Fibroblast of lung (primary cell): ENCODE measurements at regions not wholly inside any gene's neighbourhood (a gene's known extent, or its start where the extent isn't known, plus 50 kb on each side); places are given as distances from the start of the nearest gene placed in this dataset.

ENCODE experiments used
- DNase-seq, 2 donors: peaks; one replicate each; pipeline versions ENCODE4 v3.0.0 to v3.0.0-alpha.2; 2010; ENCODE audit warnings: low read depth in 2 of 2
- H2AFZ ChIP-seq: 2 replicates; pipeline ENCODE4 v1.5.1; 2012; ENCODE audit warnings: low read length, control low read depth, inconsistent platforms
- H3K27ac ChIP-seq: 2 replicates; pipeline ENCODE4 v1.5.1; 2011; ENCODE audit warnings: low read length, control low read depth; ENCODE audit not compliant: insufficient read depth
- H3K27me3 ChIP-seq: 2 replicates; pipeline ENCODE4 v1.5.1; 2011; ENCODE audit warnings: mild to moderate bottlenecking, low read length; ENCODE audit not compliant: control insufficient read depth, insufficient read depth
- H3K36me3 ChIP-seq: 2 replicates; pipeline ENCODE4 v1.5.1; 2011; ENCODE audit warnings: low read length; ENCODE audit not compliant: control insufficient read depth, insufficient read depth
- H3K4me1 ChIP-seq: 2 replicates; pipeline ENCODE4 v1.5.1; 2011; ENCODE audit warnings: low read length; ENCODE audit not compliant: control insufficient read depth, insufficient read depth; ENCODE audit errors: extremely low read depth
- H3K4me2 ChIP-seq: 2 replicates; pipeline ENCODE4 v1.5.1; 2011; ENCODE audit warnings: low read length, control low read depth; ENCODE audit not compliant: insufficient read depth; ENCODE audit errors: extremely low read depth
- H3K4me3 ChIP-seq, 4 experiments: fragments of 200-600 bp in 1 of 4; sonication (generic) in 1 of 4; replicated peaks in 1 of 4; 2 replicates each; pipeline ENCODE4 v1.5.1; 2011 to 2016; ENCODE audit warnings: low read length in 4 of 4, low read depth in 3 of 4, mild to moderate bottlenecking in 3 of 4, control low read depth in 2 of 4, inconsistent platforms in 1 of 4, mixed read lengths in 1 of 4; ENCODE audit not compliant: insufficient read depth in 1 of 4; ENCODE audit errors: control extremely low read depth in 1 of 4
- H3K79me2 ChIP-seq: 2 replicates; pipeline ENCODE4 v1.5.1; 2012; ENCODE audit warnings: mild to moderate bottlenecking, low read length, inconsistent platforms; ENCODE audit not compliant: control insufficient read depth, insufficient read depth
- H3K9ac ChIP-seq: 2 replicates; pipeline ENCODE4 v1.5.1; 2011; ENCODE audit warnings: mild to moderate bottlenecking, low read length, control low read depth; ENCODE audit not compliant: insufficient read depth
- H3K9me3 ChIP-seq: 2 replicates; pipeline ENCODE4 v1.5.1; 2012; ENCODE audit warnings: low read depth, low read length; ENCODE audit not compliant: control insufficient read depth, insufficient read depth
- H4K20me1 ChIP-seq: 2 replicates; pipeline ENCODE4 v1.5.1; 2011; ENCODE audit warnings: low read length; ENCODE audit not compliant: control insufficient read depth, insufficient read depth; ENCODE audit errors: extremely low read depth
- EZH2 ChIP-seq: IDR thresholded peaks from 2 replicates; pipeline ENCODE4 v1.5.1; 2012; ENCODE audit warnings: low read length, control low read depth, mild to moderate bottlenecking; ENCODE audit errors: missing control alignments
- TF ChIP-seq, protein P1 (sequence below), 2 donors: IDR thresholded peaks in 1 of 2; conservative IDR thresholded peaks in 1 of 2; 1 replicate in 1 of 2; 2 replicates in 1 of 2; pipeline ENCODE4 v1.5.1; 2011 to 2012; ENCODE audit warnings: low read length in 2 of 2, control low read depth in 1 of 2, inconsistent platforms in 1 of 2, low read depth in 1 of 2, mild to moderate bottlenecking in 1 of 2

DNA sequence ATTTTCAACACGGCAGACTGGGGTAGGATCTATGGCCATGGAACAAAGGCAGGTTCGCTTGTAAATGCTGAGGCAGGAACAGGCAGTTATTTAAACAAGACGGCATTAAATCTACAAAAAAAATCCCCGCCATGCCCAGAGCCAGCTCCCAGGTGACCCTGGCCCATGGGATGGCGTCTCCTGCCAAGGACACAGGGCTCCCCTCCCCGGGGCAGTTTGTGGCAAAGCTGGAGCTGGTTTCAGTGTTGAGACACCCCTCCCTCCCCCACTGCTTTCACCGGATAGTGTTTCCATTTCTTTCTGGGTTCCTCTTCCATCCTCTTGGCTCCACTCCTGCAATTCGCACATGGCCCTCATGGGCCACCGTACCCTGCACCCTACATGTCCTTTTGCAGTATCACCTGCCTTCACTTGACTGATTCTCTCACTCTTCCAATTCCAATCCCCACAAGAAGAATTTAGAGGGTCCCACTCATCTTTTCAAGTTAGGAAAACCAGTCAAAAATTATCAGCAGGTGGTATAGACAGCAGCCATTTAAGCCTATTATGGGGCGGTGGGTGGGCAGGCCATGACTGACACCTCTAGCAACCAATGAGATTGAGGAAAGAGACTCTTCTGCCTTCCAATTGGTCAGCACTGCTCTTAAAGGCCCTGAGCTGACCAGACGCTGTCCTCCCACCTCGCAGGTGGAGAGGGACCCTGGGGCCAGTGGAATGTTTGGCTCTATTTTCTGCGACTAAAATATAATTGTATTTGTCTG, 52.0 kb downstream of the OLIG1 start:
- Histone ChIP-seq H3K4me2 (no peak overlapping the region), H4K20me1 (no peaks in the 10 kb centered on the region), H2AFZ (no peak overlapping the region), H3K4me1 (no peaks in the 10 kb centered on the region), H3K4me3 (no peak overlapping the region), H3K36me3 (no peaks in the 10 kb centered on the region), H3K9me3 (no peaks in the 10 kb centered on the region), H3K79me2 (no peaks in the 10 kb centered on the region), H3K27ac (no peak overlapping the region), H3K27me3 (peaks cover 4% of the 10 kb centered on the region), H3K9ac (no peak overlapping the region)
- TF ChIP-seq EZH2, result no peak
- TF ChIP-seq, protein P1, sequence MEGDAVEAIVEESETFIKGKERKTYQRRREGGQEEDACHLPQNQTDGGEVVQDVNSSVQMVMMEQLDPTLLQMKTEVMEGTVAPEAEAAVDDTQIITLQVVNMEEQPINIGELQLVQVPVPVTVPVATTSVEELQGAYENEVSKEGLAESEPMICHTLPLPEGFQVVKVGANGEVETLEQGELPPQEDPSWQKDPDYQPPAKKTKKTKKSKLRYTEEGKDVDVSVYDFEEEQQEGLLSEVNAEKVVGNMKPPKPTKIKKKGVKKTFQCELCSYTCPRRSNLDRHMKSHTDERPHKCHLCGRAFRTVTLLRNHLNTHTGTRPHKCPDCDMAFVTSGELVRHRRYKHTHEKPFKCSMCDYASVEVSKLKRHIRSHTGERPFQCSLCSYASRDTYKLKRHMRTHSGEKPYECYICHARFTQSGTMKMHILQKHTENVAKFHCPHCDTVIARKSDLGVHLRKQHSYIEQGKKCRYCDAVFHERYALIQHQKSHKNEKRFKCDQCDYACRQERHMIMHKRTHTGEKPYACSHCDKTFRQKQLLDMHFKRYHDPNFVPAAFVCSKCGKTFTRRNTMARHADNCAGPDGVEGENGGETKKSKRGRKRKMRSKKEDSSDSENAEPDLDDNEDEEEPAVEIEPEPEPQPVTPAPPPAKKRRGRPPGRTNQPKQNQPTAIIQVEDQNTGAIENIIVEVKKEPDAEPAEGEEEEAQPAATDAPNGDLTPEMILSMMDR (conservative IDR thresholded peaks at IDR 0.05 in 1 of 2, IDR thresholded peaks at IDR 0.05 in 1 of 2; ENCODE audit: low read depth in 1 of 2, low read length in 2 of 2), result no peak
- DNase-seq, result peak; percentile 14 to 27

DNA sequence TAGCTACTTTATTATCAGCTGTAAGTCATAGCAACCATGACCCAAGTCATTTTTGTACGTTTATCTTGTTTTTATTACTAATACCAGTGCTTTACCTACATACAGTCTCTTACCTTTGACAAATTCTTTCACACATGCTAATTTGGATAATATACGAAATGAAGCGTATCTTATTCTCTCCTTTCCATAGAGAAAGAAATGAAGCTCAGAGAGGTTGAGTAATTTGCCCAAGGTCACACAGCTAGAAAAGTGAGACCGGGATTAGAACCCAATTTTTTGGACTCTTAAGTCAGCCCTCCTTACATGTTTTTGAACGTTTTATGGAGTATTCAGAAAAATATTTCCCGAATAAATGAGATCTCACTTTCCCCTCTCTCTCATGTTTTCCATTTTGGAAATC, 52.6 kb downstream of the OLIG1 start:
- Histone ChIP-seq H3K9me3 (no peaks in the 10 kb centered on the region), H3K4me3 (no peak overlapping the region), H3K4me2 (no peak overlapping the region), H3K27me3 (peaks cover 4% of the 10 kb centered on the region), H3K36me3 (no peaks in the 10 kb centered on the region), H3K9ac (no peak overlapping the region), H3K27ac (no peak overlapping the region), H3K79me2 (no peaks in the 10 kb centered on the region), H3K4me1 (no peaks in the 10 kb centered on the region), H4K20me1 (no peaks in the 10 kb centered on the region), H2AFZ (no peak overlapping the region)
- no peak for DNase-seq
- no peak for TF ChIP-seq EZH2
- TF ChIP-seq, protein P1 (conservative IDR thresholded peaks at IDR 0.05 in 1 of 2, IDR thresholded peaks at IDR 0.05 in 1 of 2; ENCODE audit: low read depth in 1 of 2, low read length in 2 of 2), result no peak

DNA sequence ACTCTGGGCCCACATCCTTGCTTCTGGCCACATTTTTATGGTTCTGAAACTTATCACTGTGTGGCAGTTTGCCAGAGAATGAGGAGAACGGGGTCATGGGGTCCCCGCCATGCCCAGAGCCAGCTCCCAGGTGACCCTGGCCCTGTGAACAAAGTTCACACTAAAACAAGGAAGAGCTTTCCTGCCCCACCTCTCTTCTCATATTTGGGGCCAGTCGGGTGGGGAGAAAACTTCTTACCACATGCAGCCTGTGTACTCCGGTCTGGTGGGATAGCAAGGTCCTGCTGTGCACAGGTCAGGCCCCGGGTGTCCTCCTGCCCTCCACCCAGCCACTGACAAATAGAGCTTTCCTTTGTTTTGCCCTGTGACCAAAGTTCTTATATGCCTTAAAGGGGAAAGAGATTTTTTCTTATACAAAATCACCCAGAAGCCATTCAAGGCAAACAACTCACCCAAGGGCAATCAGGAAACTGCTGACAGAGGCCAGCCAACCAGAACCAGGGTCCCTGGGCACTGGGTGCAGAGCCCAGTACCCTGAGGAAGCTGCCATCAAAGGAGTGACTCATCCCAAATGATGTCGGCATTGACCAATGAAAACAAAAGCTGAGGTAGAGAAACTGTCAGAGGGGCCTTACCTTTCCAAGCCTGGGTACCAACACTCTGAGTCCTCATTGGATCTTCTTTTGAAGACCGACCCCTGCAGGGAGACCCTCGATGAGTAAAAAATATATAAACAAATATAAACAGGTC, 53.6 kb downstream of the OLIG1 start:
- peaks cover 4% of the 10 kb centered on the region for H3K27me3 ChIP-seq
- H3K4me1 ChIP-seq, result no peaks in the 10 kb centered on the region
- H3K9me3 ChIP-seq, result no peaks in the 10 kb centered on the region
- H3K79me2 ChIP-seq, result no peaks in the 10 kb centered on the region
- no peak overlapping the region for H3K27ac ChIP-seq
- H3K4me2 ChIP-seq, result no peak overlapping the region
- H3K9ac ChIP-seq, result no peak overlapping the region
- H4K20me1 ChIP-seq, result no peaks in the 10 kb centered on the region
- no peak for TF ChIP-seq EZH2
- TF ChIP-seq, protein P1 (conservative IDR thresholded peaks at IDR 0.05 in 1 of 2, IDR thresholded peaks at IDR 0.05 in 1 of 2; ENCODE audit: low read depth in 1 of 2, low read length in 2 of 2), result no peak
- no peak for DNase-seq
- H3K36me3 ChIP-seq, result no peaks in the 10 kb centered on the region
- no peak overlapping the region for H2AFZ ChIP-seq
- H3K4me3 ChIP-seq, result no peak overlapping the region
